ENCODE measurements at regions not wholly inside any gene's neighbourhood (a gene's known extent, or its start where the extent isn't known, plus 50 kb on each side); places are given as distances from the start of the nearest gene placed in this dataset.

- TF ChIP-seq CTCF (IDR thresholded peaks at IDR 0.05; ENCODE audit: borderline replicate concordance, extremely low read depth, low read length, poor library complexity, severe bottlenecking) (no peak), EZH2 (IDR thresholded peaks at IDR 0.05; ENCODE audit: borderline replicate concordance, low read depth, low read length, severe bottlenecking) (no peak)
Measured at GRCh38 chr19:29328586-29328985, 115.6 kb upstream of the UQCRFS1 start.

Measured in DND-41 (cell line).